K562 (cell line): ENCODE measurements at regions not wholly inside any gene's neighbourhood (a gene's known extent, or its start where the extent isn't known, plus 50 kb on each side); places are given as distances from the start of the nearest gene placed in this dataset.

Experiments used
- ATAC-seq: fragments of 200-7000 bp; cut with Tn5 transposase; 3 replicates; pipeline ENCODE4 v1.9.1; 2020; ENCODE audit warnings: moderate library complexity
- BruUV-seq: library from RNA; stranded (reverse); fragments of 400-500 nt; replicated peaks from 2 replicates; lab custom pipeline; 2021; lab: Mats Ljungman, UMichigan
- CTCF ChIA-PET: fragments of 300-600 bp; formaldehyde crosslinking; extraction: SDS; loops from one replicate; lab custom pipeline; 2021; ENCODE audit warnings: low intra/inter-chr PET ratio; lab: Yijun Ruan, JAX
- POLR2A ChIA-PET: fragments of 300-600, 350-650 bp; sonication (Branson Sonifier 250); formaldehyde crosslinking; extraction: SDS; loops from one replicate; lab custom pipeline; 2021; ENCODE audit warnings: antibody characterized with exemption, inconsistent platforms; lab: Yijun Ruan, JAX
- DNase-seq, 4 experiments: peaks; one replicate each; pipeline versions ENCODE4 v3.0.0 to v3.0.0-alpha.2; 2011 to 2018; ENCODE audit warnings: low spot score in 3 of 4, mixed read lengths in 3 of 4; ENCODE audit errors: extremely low read depth in 1 of 4
- FAIRE-seq: peaks from 2 replicates; lab custom pipeline; 2011; peaks lifted over from hg19 to GRCh38; lab: Jason Lieb, UNC
- H2AFZ ChIP-seq: 2 replicates; pipeline ENCODE4 v1.6.0; 2011; ENCODE audit warnings: low read depth, low read length, control low read depth, inconsistent platforms
- H3K27ac ChIP-seq: fragments of 200-600 bp; 3 replicates; pipeline ENCODE4 v1.8.0; 2011; ENCODE audit warnings: low read depth, mild to moderate bottlenecking, control low read depth, inconsistent platforms, low read length, moderate library complexity, mixed read lengths; ENCODE audit errors: extremely low read depth
- H3K27me3 ChIP-seq, 2 experiments: fragments of 300-600 bp in 1 of 2; 2 replicates in 1 of 2; 3 replicates in 1 of 2; pipeline versions ENCODE4 v1.6.0 to v1.8.0; 2011; ENCODE audit warnings: inconsistent platforms in 2 of 2, low read length in 2 of 2, mild to moderate bottlenecking in 1 of 2, mixed read lengths in 1 of 2, moderate library complexity in 1 of 2; ENCODE audit not compliant: control insufficient read depth in 2 of 2, insufficient read depth in 2 of 2
- H3K36me3 ChIP-seq: fragments of 300-600 bp; 3 replicates; pipeline ENCODE4 v1.8.0; 2011; ENCODE audit warnings: mild to moderate bottlenecking, low read length, inconsistent platforms; ENCODE audit not compliant: control insufficient read depth, insufficient read depth
- H3K4me1 ChIP-seq, 2 experiments: fragments of 200-600 bp in 1 of 2; replicated peaks in 1 of 2; 2 replicates in 1 of 2; 3 replicates in 1 of 2; pipeline versions ENCODE4 v1.5.1 to v1.8.0; 2011; ENCODE audit warnings: inconsistent platforms in 2 of 2, low read length in 2 of 2, mild to moderate bottlenecking in 1 of 2, mixed read lengths in 1 of 2, moderate library complexity in 1 of 2; ENCODE audit not compliant: control insufficient read depth in 2 of 2, insufficient read depth in 2 of 2
- H3K4me2 ChIP-seq: 2 replicates; pipeline ENCODE4 v1.6.1; 2011; ENCODE audit warnings: low read length, control low read depth, inconsistent platforms, mixed read lengths; ENCODE audit not compliant: insufficient read depth
- H3K4me3 ChIP-seq: fragments of 200-600 bp; sonication (generic), shearing (Covaris generic); 2 replicates; pipeline ENCODE4 v1.5.1; 2016; ENCODE audit warnings: control low read depth, inconsistent platforms
- H3K79me2 ChIP-seq: fragments of 200-600 bp; 3 replicates; pipeline ENCODE4 v1.8.0; 2011; ENCODE audit warnings: low read length, inconsistent platforms; ENCODE audit not compliant: control insufficient read depth, insufficient read depth
- H3K9ac ChIP-seq, 2 experiments: 2 replicates each; pipeline versions ENCODE4 v1.6.0 to v1.6.1; 2011; ENCODE audit warnings: low read depth in 2 of 2, low read length in 2 of 2, control low read depth in 1 of 2, inconsistent platforms in 1 of 2, mild to moderate bottlenecking in 1 of 2, mixed read lengths in 1 of 2; ENCODE audit not compliant: insufficient read depth in 1 of 2
- H3K9me1 ChIP-seq: one replicate; pipeline ENCODE4 v1.6.0; 2011; ENCODE audit warnings: inconsistent platforms, mild to moderate bottlenecking, low read length, moderate library complexity; ENCODE audit not compliant: control insufficient read depth, insufficient read depth
- H3K9me3 ChIP-seq: replicated peaks from 2 replicates; pipeline ENCODE4 v1.5.1; 2011; ENCODE audit warnings: low read depth, low read length, inconsistent platforms; ENCODE audit not compliant: control insufficient read depth, insufficient read depth
- H4K20me1 ChIP-seq: replicated peaks from 2 replicates; pipeline ENCODE4 v1.6.1; 2011; ENCODE audit warnings: low read length, inconsistent platforms, mixed read lengths; ENCODE audit not compliant: control insufficient read depth, insufficient read depth
- ASH1L ChIP-seq: fragments of 450-650 bp; IDR thresholded peaks from 2 replicates; pipeline ENCODE4 v1.6.1; 2018; ENCODE audit warnings: borderline replicate concordance, mild to moderate bottlenecking, low read depth; ENCODE audit not compliant: partially characterized antibody
- ATF4 ChIP-seq: fragments of 450-650 bp; formaldehyde crosslinking; IDR thresholded peaks from 2 replicates; pipeline ENCODE4 v1.4.0; 2022; ENCODE audit warnings: mild to moderate bottlenecking, moderate library complexity
- E2F4 ChIP-seq: sonication (generic); formaldehyde crosslinking; IDR thresholded peaks from 2 replicates; pipeline ENCODE4 v1.8.0; 2022; ENCODE audit warnings: mild to moderate bottlenecking, low read depth, missing genetic modification reagents
- GTF2B ChIP-seq: IDR thresholded peaks from 2 replicates; pipeline ENCODE4 v1.6.1; 2011; ENCODE audit not compliant: insufficient read length; ENCODE audit errors: extremely low read depth
- HDAC8 ChIP-seq: fragments of 450-650 bp; IDR thresholded peaks from 2 replicates; pipeline ENCODE4 v1.6.1; 2016; ENCODE audit warnings: mild to moderate bottlenecking, missing genetic modification characterization, moderate library complexity, missing compliant biosample characterization
- HMG20A ChIP-seq: fragments of 450-650 bp; formaldehyde crosslinking; conservative IDR thresholded peaks from 2 replicates; pipeline ENCODE4 v1.4.0; 2020; ENCODE audit warnings: mild to moderate bottlenecking, mixed read lengths
- HMG20B ChIP-seq: fragments of 250-450 bp; sonication (Bioruptor Pico); IDR thresholded peaks from 2 replicates; pipeline ENCODE4 v1.5.0; 2021; ENCODE audit warnings: mild to moderate bottlenecking
- HNRNPLL ChIP-seq: fragments of 200-400 bp; formaldehyde crosslinking; IDR thresholded peaks from 2 replicates; pipeline ENCODE4 v1.6.1; 2017; ENCODE audit warnings: low read length, low read depth, mild to moderate bottlenecking; ENCODE audit not compliant: poor library complexity, severe bottlenecking
- MAFG ChIP-seq: fragments of 450-650 bp; conservative IDR thresholded peaks from 2 replicates; pipeline ENCODE4 v1.6.1; 2016; ENCODE audit warnings: missing genetic modification characterization, missing compliant biosample characterization
- MIER1 ChIP-seq: fragments of 450-650 bp; IDR thresholded peaks from 2 replicates; pipeline ENCODE4 v1.6.1; 2016; ENCODE audit warnings: antibody characterized with exemption, mild to moderate bottlenecking, low read depth
- RBM17 ChIP-seq: fragments of 200-400 bp; formaldehyde crosslinking; IDR thresholded peaks from 2 replicates; pipeline ENCODE4 v1.6.1; 2017; ENCODE audit warnings: low read depth, mild to moderate bottlenecking, low read length, borderline replicate concordance
- SREBF1 ChIP-seq: fragments of 150-350 bp; IDR thresholded peaks from 2 replicates; pipeline ENCODE4 v1.6.1; 2014; ENCODE audit warnings: antibody characterized with exemption, low read depth, low read length, borderline replicate concordance
- TAF1 ChIP-seq: IDR thresholded peaks from 2 replicates; pipeline ENCODE4 v1.6.1; 2011; ENCODE audit warnings: mild to moderate bottlenecking, low read length, moderate library complexity; ENCODE audit not compliant: insufficient read depth, control insufficient read depth, severe bottlenecking; ENCODE audit errors: extremely low read depth
- ZBTB33 ChIP-seq: sonication (generic); formaldehyde crosslinking; IDR thresholded peaks from 2 replicates; pipeline ENCODE4 v1.8.1; 2023; ENCODE audit warnings: mild to moderate bottlenecking, missing genetic modification reagents
- ZBTB9 ChIP-seq: fragments of 450-650 bp; formaldehyde crosslinking; IDR thresholded peaks from 2 replicates; pipeline ENCODE4 v1.4.0; 2020; ENCODE audit warnings: mild to moderate bottlenecking, moderate library complexity
- ZNF324 ChIP-seq: fragments of 250-450 bp; sonication (Bioruptor Pico); IDR thresholded peaks from 2 replicates; pipeline ENCODE4 v1.4.0; 2020; ENCODE audit warnings: mild to moderate bottlenecking
- ZNF41 ChIP-seq: fragments of 250-450 bp; sonication (Bioruptor Pico); conservative IDR thresholded peaks from 2 replicates; pipeline ENCODE4 v1.4.0; 2020; ENCODE audit warnings: mild to moderate bottlenecking
- ZNF431 ChIP-seq: sonication (generic); formaldehyde crosslinking; IDR thresholded peaks from 2 replicates; pipeline ENCODE4 v1.8.0; 2022; ENCODE audit warnings: mild to moderate bottlenecking, missing genetic modification reagents
- WGBS: fragments of 100-300 bp; shearing (Covaris generic); methylation state at CpG from one replicate; pipeline ENCODE4 v1.1.6; 2016; ENCODE audit warnings: low coverage, mixed read lengths; ENCODE audit not compliant: insufficient coverage; ENCODE audit errors: missing lambda C conversion rate; 5-methylcytosine and 5-hydroxymethylcytosine counted together
- in situ Hi-C: fragments of 300-500 bp; cut with MboI; formaldehyde crosslinking; loops from 4 replicates; pipeline ENCODE4 v1.15.0; 2018; ENCODE audit warnings: inconsistent platforms, mixed read lengths
- intact Hi-C: fragments of 100-400 bp; cut with micrococcal nuclease; formaldehyde crosslinking; loops from 2 replicates; pipeline ENCODE4 v1.14.2; 2022

GRCh38 chr11:11708256-11708655 lies 86.5 kb upstream of the GALNT18 start:
- no TSS peak for BruUV-seq
- no peak for TF ChIP-seq GTF2B
- TF ChIP-seq E2F4 (CRISPR knock-in tag): no peak
- TF ChIP-seq ASH1L: no peak
- TF ChIP-seq ATF4 (CRISPR knock-in tag): no peak
- TF ChIP-seq RBM17: no peak
- no peak for TF ChIP-seq MAFG (tag)
- no peak for TF ChIP-seq ZBTB9 (CRISPR knock-in tag)
- TF ChIP-seq ZBTB33: no peak
- TF ChIP-seq HDAC8 (tag): no peak
- no peak for TF ChIP-seq HMG20A
- no peak for TF ChIP-seq ZNF41
- no peak for TF ChIP-seq HNRNPLL
- no peak for TF ChIP-seq SREBF1
- no peak for TF ChIP-seq MIER1
- TF ChIP-seq ZNF324 (CRISPR knock-in tag): no peak
- TF ChIP-seq TAF1: no peak
- no peak for TF ChIP-seq HMG20B (CRISPR knock-in tag)
- TF ChIP-seq ZNF431: no peak

More at GRCh38 chr11:11708256-11708655, 86.5 kb upstream of the GALNT18 start:
- H4K20me1 ChIP-seq: no peaks in the 10 kb centered on the region
- H3K27ac ChIP-seq: no peak overlapping the region
- no peaks in the 10 kb centered on the region for H3K79me2 ChIP-seq
- no peak overlapping the region for H3K4me3 ChIP-seq
- intact Hi-C loops: no loop called here
- DNase-seq: no peak
- H3K4me2 ChIP-seq: no peak overlapping the region
- no peaks in the 10 kb centered on the region for H3K36me3 ChIP-seq
- H3K27me3 ChIP-seq: no peaks in the 10 kb centered on the region
- ATAC-seq: no peak
- ChIA-PET POLR2A (interaction anchor here (0.6 kb wide), 1 partner anchor 1403 kb away, joined by 4 read pairs; the partner anchor contains the start of gene ADM), CTCF (no interaction called here)
- H2AFZ ChIP-seq: no peak overlapping the region
- H3K9me3 ChIP-seq: no peaks in the 10 kb centered on the region
- in situ Hi-C loops: no loop called here
- 0% methylated on average over 1 of the region's 1 CpG for WGBS
- H3K9me1 ChIP-seq: no peaks in the 10 kb centered on the region
- H3K9ac ChIP-seq: no peak overlapping the region
- FAIRE-seq: no peak
- H3K4me1 ChIP-seq: no peaks in the 10 kb centered on the region
